Tibial nerve (tissue), 4 donors: ENCODE measurements at regions not wholly inside any gene's neighbourhood (a gene's known extent, or its start where the extent isn't known, plus 50 kb on each side); places are given as distances from the start of the nearest gene placed in this dataset.

Experiments
- DNase-seq, 2 donors: peaks; one replicate each; pipeline ENCODE4 v3.0.0-alpha.2; 2019; ENCODE audit warnings: low spot score in 2 of 2
- H3K27ac ChIP-seq, 4 donors: fragments of 200-600 bp; sonication (generic) in 3 of 4; one replicate each; pipeline ENCODE4 v1.5.1; 2017 to 2019; ENCODE audit warnings: mild to moderate bottlenecking in 1 of 4
- H3K27me3 ChIP-seq, 2 donors: fragments of 200-600 bp; sonication (generic) in 1 of 2; one replicate each; pipeline versions ENCODE4 v1.5.1 to v1.6.0; 2017 to 2019
- H3K36me3 ChIP-seq, 3 donors: fragments of 200-600 bp; sonication (generic); one replicate each; pipeline ENCODE4 v1.5.1; 2018 to 2019
- H3K4me1 ChIP-seq, 4 donors: fragments of 200-600 bp; sonication (generic) in 3 of 4; one replicate each; pipeline ENCODE4 v1.5.1; 2017 to 2019
- H3K4me3 ChIP-seq, 4 donors: fragments of 200-600 bp; sonication (generic) in 3 of 4; one replicate each; pipeline ENCODE4 v1.5.1; 2017 to 2019; ENCODE audit warnings: mild to moderate bottlenecking in 1 of 4, moderate library complexity in 1 of 4
- H3K9me3 ChIP-seq, 4 donors: fragments of 200-600 bp; sonication (generic) in 3 of 4; one replicate each; pipeline ENCODE4 v1.5.1; 2017 to 2019
- EP300 ChIP-seq, 2 donors: sonication (generic); formaldehyde crosslinking; IDR thresholded peaks; one replicate each; pipeline ENCODE4 v1.6.1; 2017; ENCODE audit warnings: antibody characterized with exemption in 2 of 2, mild to moderate bottlenecking in 1 of 2
- POLR2A ChIP-seq, 2 donors: fragments of 450-650 bp; IDR thresholded peaks; one replicate each; pipeline ENCODE4 v1.6.1; 2017; ENCODE audit warnings: antibody characterized with exemption in 2 of 2, mild to moderate bottlenecking in 2 of 2, moderate library complexity in 2 of 2
- WGBS, 2 donors: methylation state at CpG; one replicate each; pipeline ENCODE4 v1.1.5; 2018; 5-methylcytosine and 5-hydroxymethylcytosine counted together
- TF ChIP-seq, protein P1 (sequence below), 5 experiments: fragments of 200-600 bp in 3 of 5; fragments of 450-650 bp in 2 of 5; sonication (generic) in 3 of 5; IDR thresholded peaks; one replicate each; pipeline ENCODE4 v1.5.1; 2016 to 2019; ENCODE audit warnings: antibody characterized with exemption in 5 of 5, mild to moderate bottlenecking in 3 of 5, moderate library complexity in 2 of 5

DNA sequence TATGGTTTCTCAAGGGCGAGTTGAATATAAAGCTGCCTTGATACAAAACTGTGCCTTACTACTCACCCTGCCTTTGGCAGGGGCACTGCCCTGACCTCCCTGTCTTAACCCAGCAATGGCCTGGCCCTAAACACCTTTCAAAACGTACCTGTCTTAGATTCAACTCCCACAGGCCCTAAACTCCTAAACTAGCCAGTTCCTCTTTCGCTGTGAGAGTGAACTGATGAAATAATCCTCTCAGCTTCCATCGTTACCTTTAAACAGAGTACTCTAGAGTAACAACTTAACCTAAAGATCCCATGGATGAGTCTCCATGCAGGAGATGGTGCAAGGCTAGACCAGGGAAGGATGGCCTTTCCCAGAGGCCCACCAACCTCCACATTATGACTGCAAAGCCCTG lies 133.0 kb upstream of the THBS1 start:
- WGBS, 2 donors = 86 to 87% methylated on average over 4 of the region's 4 CpGs
- Histone ChIP-seq H3K9me3 (no peaks in the 10 kb centered on the region), H3K36me3 (no peaks in the 10 kb centered on the region), H3K4me3 (no peak overlapping the region), H3K4me1 (peaks cover 0 to 10% (median 2%) of the 10 kb centered on the region in 4 donors), H3K27ac (no peak overlapping the region), H3K27me3 (no peaks in the 10 kb centered on the region)
- DNase-seq = no peak
- no peak for TF ChIP-seq EP300 (IDR thresholded peaks at IDR 0.05)
- TF ChIP-seq, protein P1, sequence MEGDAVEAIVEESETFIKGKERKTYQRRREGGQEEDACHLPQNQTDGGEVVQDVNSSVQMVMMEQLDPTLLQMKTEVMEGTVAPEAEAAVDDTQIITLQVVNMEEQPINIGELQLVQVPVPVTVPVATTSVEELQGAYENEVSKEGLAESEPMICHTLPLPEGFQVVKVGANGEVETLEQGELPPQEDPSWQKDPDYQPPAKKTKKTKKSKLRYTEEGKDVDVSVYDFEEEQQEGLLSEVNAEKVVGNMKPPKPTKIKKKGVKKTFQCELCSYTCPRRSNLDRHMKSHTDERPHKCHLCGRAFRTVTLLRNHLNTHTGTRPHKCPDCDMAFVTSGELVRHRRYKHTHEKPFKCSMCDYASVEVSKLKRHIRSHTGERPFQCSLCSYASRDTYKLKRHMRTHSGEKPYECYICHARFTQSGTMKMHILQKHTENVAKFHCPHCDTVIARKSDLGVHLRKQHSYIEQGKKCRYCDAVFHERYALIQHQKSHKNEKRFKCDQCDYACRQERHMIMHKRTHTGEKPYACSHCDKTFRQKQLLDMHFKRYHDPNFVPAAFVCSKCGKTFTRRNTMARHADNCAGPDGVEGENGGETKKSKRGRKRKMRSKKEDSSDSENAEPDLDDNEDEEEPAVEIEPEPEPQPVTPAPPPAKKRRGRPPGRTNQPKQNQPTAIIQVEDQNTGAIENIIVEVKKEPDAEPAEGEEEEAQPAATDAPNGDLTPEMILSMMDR (IDR thresholded peaks at IDR 0.05) = no peak
- no peak for TF ChIP-seq POLR2A (IDR thresholded peaks at IDR 0.05)

DNA sequence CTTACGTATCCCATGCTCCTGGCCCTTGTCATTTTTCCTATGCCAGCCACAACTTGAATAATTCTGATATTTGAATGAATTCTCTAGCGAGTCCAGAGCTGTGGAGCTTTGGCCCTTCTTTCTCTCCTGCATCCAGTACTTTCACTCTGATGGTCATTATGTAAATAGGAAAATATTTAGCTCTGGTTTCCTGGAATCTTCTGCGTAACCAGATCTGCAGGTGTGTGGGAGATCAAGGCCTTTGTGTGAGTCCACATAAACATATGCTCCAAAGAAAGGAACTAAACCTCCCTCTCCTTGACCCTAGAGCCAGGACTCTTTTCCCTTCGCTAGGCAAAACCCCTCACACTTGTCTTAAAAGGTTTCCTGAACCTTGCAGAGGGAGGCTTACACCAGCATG lies 132.5 kb upstream of the THBS1 start:
- Histone ChIP-seq H3K27me3 (no peaks in the 10 kb centered on the region), H3K4me3 (no peak overlapping the region), H3K36me3 (no peaks in the 10 kb centered on the region), H3K27ac (no peak overlapping the region), H3K4me1 (peaks cover 0 to 15% (median 2%) of the 10 kb centered on the region in 4 donors), H3K9me3 (no peaks in the 10 kb centered on the region)
- TF ChIP-seq POLR2A (IDR thresholded peaks at IDR 0.05) = no peak
- TF ChIP-seq, protein P1 (IDR thresholded peaks at IDR 0.05) = no peak
- no peak for TF ChIP-seq EP300 (IDR thresholded peaks at IDR 0.05)
- WGBS, 2 donors = 80 to 81% methylated on average over 4 of the region's 4 CpGs
- no peak for DNase-seq

DNA sequence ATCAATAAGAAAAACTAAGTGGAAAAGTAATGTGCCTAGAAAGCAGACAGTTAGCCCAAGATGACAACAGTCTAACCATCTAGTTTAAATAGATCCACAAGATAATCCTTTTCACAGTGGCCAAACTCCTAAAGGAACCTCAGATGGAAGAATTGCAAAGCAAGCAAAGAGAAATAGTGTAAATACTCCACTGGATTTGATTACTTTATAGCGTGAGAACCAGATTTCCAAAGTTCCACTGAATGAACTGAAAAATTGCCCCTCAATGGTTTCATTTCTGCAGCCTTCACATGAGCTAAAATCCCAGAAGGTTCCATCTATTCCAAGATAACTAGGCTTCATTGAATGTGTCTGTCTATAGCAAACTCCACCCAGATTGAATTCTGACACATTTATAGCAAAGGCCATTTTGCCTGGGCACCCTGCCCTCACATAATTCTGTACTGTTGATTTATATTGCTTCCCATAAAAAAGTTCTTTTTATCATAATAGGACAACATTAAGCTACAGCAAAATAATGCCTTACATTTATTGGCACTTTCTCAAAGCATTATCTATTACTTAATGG lies 129.7 kb upstream of the THBS1 start:
- Histone ChIP-seq H3K36me3 (no peaks in the 10 kb centered on the region), H3K4me3 (no peak overlapping the region), H3K27ac (peak overlapping the region in 1 of 4 donors; percentile 6), H3K9me3 (no peaks in the 10 kb centered on the region), H3K4me1 (peaks cover 0 to 40% (median 12%) of the 10 kb centered on the region in 4 donors), H3K27me3 (no peaks in the 10 kb centered on the region)
- no peak for TF ChIP-seq EP300 (IDR thresholded peaks at IDR 0.05)
- TF ChIP-seq, protein P1 (IDR thresholded peaks at IDR 0.05) = no peak
- no peak for TF ChIP-seq POLR2A (IDR thresholded peaks at IDR 0.05)
- DNase-seq = no peak
- 65 to 71% methylated on average over 1 of the region's 1 CpG for WGBS, 2 donors

DNA sequence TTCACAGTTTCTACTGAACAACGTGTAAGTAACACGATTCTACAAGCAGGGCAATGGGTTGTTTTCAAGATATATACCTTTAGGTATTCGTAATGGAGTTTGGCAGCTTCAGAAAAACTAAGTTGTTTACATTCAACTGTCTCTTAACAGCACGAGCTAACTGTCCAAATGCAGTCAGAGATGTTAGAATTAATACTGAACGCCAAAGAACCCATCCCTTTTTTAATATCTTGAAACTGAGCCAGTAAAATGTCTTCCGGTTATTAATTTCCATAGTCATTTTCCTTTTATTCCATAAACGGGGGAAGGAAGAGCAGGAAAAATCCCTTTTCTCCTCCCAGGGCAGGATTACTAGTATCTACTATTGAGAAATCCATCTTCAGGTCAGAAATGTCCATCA lies 129.0 kb upstream of the THBS1 start:
- no peak for DNase-seq
- H3K4me3 ChIP-seq = no peak overlapping the region
- no peaks in the 10 kb centered on the region for H3K9me3 ChIP-seq
- peak overlapping the region in 2 of 4 donors; percentile 6 to 64 for H3K27ac ChIP-seq
- H3K4me1 ChIP-seq = peaks cover 0 to 40% (median 12%) of the 10 kb centered on the region in 4 donors
- H3K27me3 ChIP-seq = no peaks in the 10 kb centered on the region
- no peak for TF ChIP-seq EP300 (IDR thresholded peaks at IDR 0.05)
- TF ChIP-seq, protein P1 (IDR thresholded peaks at IDR 0.05) = no peak
- no peak for TF ChIP-seq POLR2A (IDR thresholded peaks at IDR 0.05)
- 51 to 64% methylated on average over 7 of the region's 7 CpGs for WGBS, 2 donors
- H3K36me3 ChIP-seq = no peaks in the 10 kb centered on the region

DNA sequence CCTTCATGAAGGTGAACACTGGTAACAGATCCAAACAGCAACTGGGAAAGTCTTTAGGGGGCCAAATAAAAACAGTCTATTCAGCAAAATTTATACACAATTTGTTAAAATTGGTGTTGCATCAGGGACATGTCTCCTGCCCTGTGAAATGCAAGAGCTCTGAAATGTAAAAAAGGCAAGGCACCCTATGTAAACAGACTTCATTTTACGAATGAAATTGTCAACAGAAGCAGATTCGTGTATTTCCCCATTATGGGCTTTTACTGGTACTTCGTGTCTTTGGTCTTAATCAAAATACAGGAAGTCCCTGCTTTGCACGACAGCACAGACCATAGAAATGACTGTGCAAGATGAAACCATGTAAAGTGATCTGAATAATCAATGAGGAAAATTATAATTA lies 127.3 kb upstream of the THBS1 start:
- Histone ChIP-seq H3K4me1 (peaks cover 0 to 40% (median 12%) of the 10 kb centered on the region in 4 donors), H3K9me3 (no peaks in the 10 kb centered on the region), H3K27ac (peak overlapping the region in 3 of 4 donors; percentile 22 to 64 (median 49)), H3K4me3 (no peak overlapping the region), H3K36me3 (no peaks in the 10 kb centered on the region), H3K27me3 (no peaks in the 10 kb centered on the region)
- WGBS, 2 donors = 52 to 73% methylated on average over 4 of the region's 4 CpGs
- no peak for DNase-seq
- no peak for TF ChIP-seq EP300 (IDR thresholded peaks at IDR 0.05)
- TF ChIP-seq POLR2A (IDR thresholded peaks at IDR 0.05) = no peak
- TF ChIP-seq, protein P1 (IDR thresholded peaks at IDR 0.05) = no peak
